GM19035 (cell line): ENCODE measurements at regions not wholly inside any gene's neighbourhood (a gene's known extent, or its start where the extent isn't known, plus 50 kb on each side); places are given as distances from the start of the nearest gene placed in this dataset.

Source experiments
- ATAC-seq: cut with Tn5 transposase; IDR thresholded peaks from one replicate; pipeline ENCODE4 v1.9.1; 2021; ENCODE audit not compliant: unreplicated experiment

GRCh38 chr22:49535126-49535525 lies 292.5 kb downstream of the BRD1 start:
- no peak for ATAC-seq

DNA sequence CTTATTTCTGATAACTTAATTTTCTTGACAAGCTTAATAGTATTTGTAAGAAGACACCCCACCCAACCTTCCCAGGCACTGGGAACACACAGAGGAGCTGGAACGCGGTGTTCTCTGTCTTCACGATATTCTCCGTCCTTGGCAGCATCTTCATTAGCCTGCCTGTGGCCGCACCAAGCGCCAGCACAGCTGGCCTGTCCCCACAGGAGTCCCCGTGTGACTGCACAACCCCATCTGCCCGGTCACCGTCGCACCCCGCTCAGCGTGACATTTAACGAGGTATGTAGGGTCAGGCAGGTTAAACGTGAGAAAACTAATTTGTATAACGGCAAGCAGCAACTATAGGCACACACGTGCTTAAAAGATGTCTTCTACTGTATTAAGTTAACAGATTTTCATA lies 293.3 kb downstream of the BRD1 start:
- ATAC-seq: no peak

- ATAC-seq: no peak
Observed at GRCh38 chr22:49533886-49534285, 293.8 kb downstream of the BRD1 start.

- ATAC-seq: no peak
Observed at GRCh38 chr22:49532869-49533802, 294.5 kb downstream of the BRD1 start.

DNA sequence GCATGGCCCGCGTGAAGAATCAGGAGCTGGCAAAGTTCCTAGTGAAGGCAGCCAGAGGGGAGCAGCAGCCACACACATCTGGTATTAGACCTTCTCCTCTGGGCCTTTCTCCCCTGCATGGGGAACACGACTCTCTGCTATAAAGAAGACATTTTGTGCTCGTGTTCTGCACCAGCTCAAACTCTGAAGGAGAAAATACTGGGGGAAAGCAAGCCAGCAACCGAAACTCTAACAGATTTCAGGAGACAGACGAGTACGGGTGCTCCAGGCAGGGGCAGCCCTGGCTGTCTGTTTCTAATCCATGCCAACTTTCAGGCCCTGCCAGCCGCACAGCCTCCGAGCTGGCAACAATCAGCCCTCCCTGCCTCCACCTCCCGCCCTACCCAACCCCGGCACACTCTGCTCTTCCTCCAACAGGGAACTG lies 296.3 kb downstream of the BRD1 start:
- ATAC-seq: no peak

GRCh38 chr22:49530671-49531367 lies 296.9 kb downstream of the BRD1 start:
- ATAC-seq: no peak

DNA sequence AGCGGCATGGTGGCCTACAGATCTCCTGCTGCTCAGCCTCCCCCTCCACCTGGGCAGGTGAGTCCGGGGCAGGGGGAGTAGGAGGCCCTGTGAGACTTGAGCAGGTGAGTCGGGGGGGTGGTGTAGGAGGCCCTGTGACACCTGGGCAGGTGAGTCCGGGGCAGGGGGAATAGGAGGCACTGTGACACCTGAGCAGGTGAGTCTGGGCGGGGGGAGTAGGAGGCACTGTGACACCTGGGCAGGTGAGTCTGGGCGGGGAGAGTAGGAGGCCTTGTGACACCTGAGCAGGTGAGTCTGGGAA lies 299.3 kb downstream of the BRD1 start:
- ATAC-seq: no peak

- ATAC-seq: no peak
Observed at GRCh38 chr22:49527611-49528419, 299.9 kb downstream of the BRD1 start.

GRCh38 chr22:49525801-49526535 lies 301.7 kb downstream of the BRD1 start:
- no peak for ATAC-seq

- ATAC-seq: no peak
Observed at GRCh38 chr22:49525360-49525759, 302.3 kb downstream of the BRD1 start.

- ATAC-seq: no peak
Observed at GRCh38 chr22:49524362-49524761, 303.3 kb downstream of the BRD1 start.

DNA sequence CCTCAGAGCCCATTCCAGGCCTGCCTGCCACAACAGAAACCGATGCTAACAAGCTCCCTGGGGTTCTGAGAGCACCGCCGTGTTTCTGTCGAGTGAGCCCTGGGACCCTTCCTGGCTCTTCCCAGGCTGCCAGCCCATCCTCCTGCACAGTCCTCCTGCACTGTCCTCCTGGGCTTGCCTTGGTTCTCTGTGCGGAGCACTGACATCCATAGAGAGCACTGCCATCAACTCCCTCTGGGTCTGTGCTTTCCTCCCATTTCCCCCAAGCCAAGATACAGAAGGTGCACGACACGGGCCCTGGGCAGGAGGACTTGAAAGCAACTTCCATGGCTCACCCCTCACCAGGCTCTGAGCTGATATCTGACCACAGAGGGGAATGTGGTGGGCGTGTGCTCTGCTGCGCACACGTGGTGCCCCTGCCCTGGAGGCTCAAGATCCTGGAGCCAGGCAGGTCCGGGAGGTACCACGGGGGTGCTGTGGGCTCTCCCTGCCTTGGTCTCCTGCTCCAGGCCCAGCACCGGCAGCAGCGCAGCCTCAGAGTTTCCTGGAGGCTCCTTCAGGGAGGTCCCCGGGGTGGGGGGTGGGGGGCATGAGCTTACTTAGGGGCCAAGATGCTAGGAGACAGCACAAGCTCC lies 304.2 kb downstream of the BRD1 start:
- no peak for ATAC-seq

DNA sequence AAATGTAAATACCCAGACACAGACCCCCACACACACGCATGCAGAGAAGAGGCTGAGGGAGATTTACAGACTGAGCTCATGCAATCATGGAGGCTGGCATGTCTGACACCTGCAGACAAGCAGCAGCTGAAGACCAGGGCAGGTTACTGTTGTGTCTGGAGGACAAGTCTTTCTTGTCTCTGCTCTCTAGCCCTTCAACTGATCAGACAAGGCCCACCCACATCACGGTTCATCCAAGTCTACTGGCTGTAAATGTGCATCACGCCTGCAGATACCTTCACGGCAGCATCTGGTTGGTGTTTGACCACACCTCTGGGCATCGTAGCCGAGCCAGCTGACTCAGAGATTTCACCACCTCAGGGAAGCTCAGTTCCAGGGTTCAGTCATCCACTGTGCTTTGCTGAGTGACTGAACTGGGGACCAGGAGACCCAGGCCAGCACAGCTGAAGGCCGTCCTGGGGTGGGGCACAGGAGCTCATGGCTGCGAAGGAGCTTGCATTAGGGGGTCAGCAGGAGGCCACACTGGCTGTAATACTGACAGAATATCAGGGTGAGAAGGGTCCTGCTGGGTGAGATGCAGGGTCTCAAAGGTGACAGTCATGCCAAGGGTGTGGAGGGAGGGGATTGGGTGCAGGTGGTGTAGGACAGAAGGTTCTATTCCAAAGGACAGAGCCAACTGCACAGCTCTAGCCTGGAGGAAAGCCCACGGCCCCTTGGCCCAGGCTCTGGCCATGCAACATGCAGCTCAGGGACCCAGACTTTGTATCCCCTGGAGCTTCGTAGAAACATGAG lies 304.9 kb downstream of the BRD1 start:
- no peak for ATAC-seq

DNA sequence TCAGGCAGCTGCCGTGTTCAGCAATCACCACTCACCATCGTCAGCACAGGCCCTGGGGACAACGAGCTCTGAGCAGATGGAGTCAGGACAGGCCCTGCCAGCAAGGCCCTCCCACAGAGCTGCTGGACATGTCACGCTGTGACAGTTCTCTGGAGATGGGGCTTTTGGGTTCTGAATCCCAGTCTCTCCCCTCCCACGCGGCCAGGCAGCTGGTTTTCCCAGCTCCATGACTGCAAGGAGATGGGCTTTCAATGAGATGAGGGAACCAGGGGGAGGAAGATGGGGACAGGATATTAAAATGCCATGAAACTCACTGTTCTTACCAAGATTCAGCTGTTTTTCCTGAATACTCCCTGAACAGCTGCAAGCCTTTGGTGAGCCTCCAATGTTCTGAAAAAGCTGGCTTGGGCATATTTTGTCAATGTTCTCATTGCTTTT lies 305.9 kb downstream of the BRD1 start:
- no peak for ATAC-seq

GRCh38 chr22:49519117-49519737 lies 308.4 kb downstream of the BRD1 start:
- no peak for ATAC-seq

DNA sequence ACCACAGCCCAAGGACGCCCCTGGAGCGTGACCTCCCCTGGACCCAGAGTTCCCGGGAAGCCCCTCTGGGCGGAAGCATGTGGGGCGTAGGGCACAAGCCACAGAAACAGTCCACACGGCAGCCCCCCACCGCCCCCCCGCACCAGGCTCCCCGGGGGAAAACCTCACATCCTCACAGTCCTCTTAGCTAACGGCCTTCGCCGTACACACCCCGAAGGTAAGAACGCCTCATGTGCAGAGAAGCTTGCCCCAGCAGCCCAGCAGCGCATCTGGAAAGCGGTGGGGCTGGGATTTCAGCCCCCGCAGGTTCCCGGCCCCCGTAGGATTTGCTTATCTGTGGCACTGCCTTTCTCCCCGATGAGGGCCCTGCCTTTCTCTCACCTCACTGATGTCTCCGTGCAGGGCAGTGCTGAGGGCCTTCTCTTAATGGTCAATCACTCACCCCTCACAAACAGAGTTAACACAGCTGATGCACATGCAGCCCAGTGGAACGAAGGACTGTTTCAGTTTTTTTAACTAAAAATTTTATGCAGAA lies 309.2 kb downstream of the BRD1 start:
- ATAC-seq: no peak

- no peak for ATAC-seq
Observed at GRCh38 chr22:49517667-49518185, 309.9 kb downstream of the BRD1 start.

GRCh38 chr22:49517211-49517610 lies 310.5 kb downstream of the BRD1 start:
- no peak for ATAC-seq

- ATAC-seq: no peak
Observed at GRCh38 chr22:49515475-49515874, 312.2 kb downstream of the BRD1 start.
